SK-N-SH (cell line): ENCODE measurements at regions not wholly inside any gene's neighbourhood (a gene's known extent, or its start where the extent isn't known, plus 50 kb on each side); places are given as distances from the start of the nearest gene placed in this dataset.

ENCODE experiments used
- CTCF ChIA-PET: fragments of 300-600, 350-600 bp; formaldehyde crosslinking; extraction: SDS; loops from one replicate; lab custom pipeline; 2021; lab: Yijun Ruan, JAX
- POLR2A ChIA-PET: fragments of 350-600 bp; sonication (Branson Sonifier 250); formaldehyde crosslinking; extraction: SDS; loops from one replicate; lab custom pipeline; 2020; ENCODE audit warnings: antibody characterized with exemption, inconsistent platforms; lab: Yijun Ruan, JAX
- DNase-seq: peaks from one replicate; pipeline ENCODE4 v3.0.0; 2012
- H2AFZ ChIP-seq: fragments of 200-600 bp; sonication (generic); 2 replicates; pipeline ENCODE4 v1.8.1; 2016; ENCODE audit warnings: antibody characterized with exemption, mild to moderate bottlenecking, low read depth
- H3F3A ChIP-seq: fragments of 200-600 bp; sonication (generic); replicated peaks from 2 replicates; pipeline ENCODE3; 2016; ENCODE audit warnings: antibody characterized with exemption, mild to moderate bottlenecking; ENCODE audit not compliant: insufficient read depth
- H3K27ac ChIP-seq, 2 experiments: fragments of 200-500 bp in 1 of 2; fragments of 200-600 bp in 1 of 2; sonication (Bioruptor generic) in 1 of 2; sonication (generic), shearing (Covaris generic) in 1 of 2; 2 replicates each; pipeline versions ENCODE4 v1.5.1 to v1.6.1; 2014 to 2016; ENCODE audit warnings: low read depth in 2 of 2, inconsistent platforms in 1 of 2, low read length in 1 of 2, mild to moderate bottlenecking in 1 of 2, mixed read lengths in 1 of 2
- H3K27me3 ChIP-seq: fragments of 200-600 bp; sonication (generic), shearing (Covaris generic); 2 replicates; pipeline ENCODE4 v1.6.1; 2016; ENCODE audit warnings: mixed run types; ENCODE audit not compliant: insufficient read depth
- H3K36me3 ChIP-seq, 2 experiments: fragments of 200-500 bp in 1 of 2; fragments of 200-600 bp in 1 of 2; sonication (Bioruptor generic) in 1 of 2; sonication (generic) in 1 of 2; replicated peaks in 1 of 2; 2 replicates each; pipeline versions ENCODE3 to v1.5.1; 2014 to 2016; ENCODE audit warnings: low read length in 1 of 2, mild to moderate bottlenecking in 1 of 2; ENCODE audit not compliant: insufficient read depth in 2 of 2, control insufficient read depth in 1 of 2
- H3K4me1 ChIP-seq, 2 experiments: fragments of 200-500 bp in 1 of 2; fragments of 200-600 bp in 1 of 2; sonication (Bioruptor generic) in 1 of 2; sonication (generic), shearing (Covaris generic) in 1 of 2; 2 replicates each; pipeline versions ENCODE4 v1.5.1 to v1.6.1; 2014 to 2016; ENCODE audit warnings: low read depth in 1 of 2, low read length in 1 of 2, mixed run types in 1 of 2; ENCODE audit not compliant: insufficient read depth in 2 of 2, control insufficient read depth in 1 of 2
- H3K4me2 ChIP-seq: fragments of 200-600 bp; sonication (generic), shearing (Covaris generic); 2 replicates; pipeline ENCODE4 v1.6.1; 2017; ENCODE audit warnings: mixed run types
- H3K4me3 ChIP-seq, 2 experiments: fragments of 200-500 bp in 1 of 2; fragments of 200-600 bp in 1 of 2; sonication (Bioruptor generic) in 1 of 2; sonication (generic), shearing (Covaris generic) in 1 of 2; 2 replicates each; pipeline versions ENCODE4 v1.5.1 to v1.8.1; 2014 to 2016; ENCODE audit warnings: low read depth in 2 of 2, inconsistent platforms in 1 of 2, low read length in 1 of 2, mild to moderate bottlenecking in 1 of 2, mixed read lengths in 1 of 2, moderate library complexity in 1 of 2
- H3K79me2 ChIP-seq: fragments of 200-600 bp; sonication (generic); 2 replicates; pipeline ENCODE4 v1.8.1; 2017; ENCODE audit warnings: mild to moderate bottlenecking; ENCODE audit not compliant: insufficient read depth
- H3K9ac ChIP-seq: fragments of 200-600 bp; sonication (generic); 2 replicates; pipeline ENCODE4 v1.6.1; 2017; ENCODE audit warnings: mixed run types
- H3K9me2 ChIP-seq: fragments of 200-600 bp; sonication (generic); 2 replicates; pipeline ENCODE4 v1.6.1; 2017; ENCODE audit warnings: mixed run types
- H3K9me3 ChIP-seq: fragments of 200-600 bp; sonication (generic); 2 replicates; pipeline ENCODE4 v1.6.1; 2017; ENCODE audit warnings: mixed run types, mild to moderate bottlenecking, moderate library complexity
- H4K20me1 ChIP-seq: fragments of 200-600 bp; sonication (generic); 2 replicates; pipeline ENCODE4 v1.6.1; 2017; ENCODE audit warnings: mild to moderate bottlenecking, mixed run types; ENCODE audit not compliant: insufficient read depth
- CTCF ChIP-seq: fragments of 200-600 bp; sonication (generic); IDR thresholded peaks from 2 replicates; pipeline ENCODE4 v1.6.1; 2017; ENCODE audit warnings: antibody characterized with exemption, mild to moderate bottlenecking, moderate library complexity
- IRF3 ChIP-seq: fragments of 150-350 bp; IDR thresholded peaks from 2 replicates; pipeline ENCODE4 v1.6.1; 2016; ENCODE audit warnings: mild to moderate bottlenecking, low read depth, low read length
- JUND ChIP-seq: IDR thresholded peaks from 2 replicates; pipeline ENCODE4 v1.4.0; 2012
- MEF2A ChIP-seq: IDR thresholded peaks from 2 replicates; pipeline ENCODE4 v1.4.0; 2012; ENCODE audit warnings: low read depth, borderline replicate concordance
- NRF1 ChIP-seq: IDR thresholded peaks from 2 replicates; pipeline ENCODE4 v1.6.1; 2012; ENCODE audit warnings: low read depth, mild to moderate bottlenecking, low read length
- POLR2AphosphoS5 ChIP-seq: IDR thresholded peaks from 2 replicates; pipeline ENCODE4 v1.6.1; 2012; ENCODE audit warnings: low read depth, low read length
- SMC3 ChIP-seq: IDR thresholded peaks from 2 replicates; pipeline ENCODE4 v1.6.1; 2012; ENCODE audit warnings: low read depth, low read length, improper control_type of control experiment
- ZBTB33 ChIP-seq: IDR thresholded peaks from 2 replicates; pipeline ENCODE4 v1.4.0; 2012; ENCODE audit warnings: low read depth, borderline replicate concordance
- WGBS: methylation state at CpG from one replicate; pipeline ENCODE4 v1.1.6; 2017; ENCODE audit warnings: low lambda C conversion rate; 5-methylcytosine and 5-hydroxymethylcytosine counted together
- TF ChIP-seq, protein P1 (sequence below): fragments of 150-350 bp; IDR thresholded peaks from 2 replicates; pipeline ENCODE4 v1.6.1; 2017; ENCODE audit warnings: antibody characterized with exemption, low read length, low read depth, borderline replicate concordance

GRCh38 chr10:64036321-64036930 is 515.2 kb downstream of the REEP3 start (continued):
- TF ChIP-seq, protein P1, sequence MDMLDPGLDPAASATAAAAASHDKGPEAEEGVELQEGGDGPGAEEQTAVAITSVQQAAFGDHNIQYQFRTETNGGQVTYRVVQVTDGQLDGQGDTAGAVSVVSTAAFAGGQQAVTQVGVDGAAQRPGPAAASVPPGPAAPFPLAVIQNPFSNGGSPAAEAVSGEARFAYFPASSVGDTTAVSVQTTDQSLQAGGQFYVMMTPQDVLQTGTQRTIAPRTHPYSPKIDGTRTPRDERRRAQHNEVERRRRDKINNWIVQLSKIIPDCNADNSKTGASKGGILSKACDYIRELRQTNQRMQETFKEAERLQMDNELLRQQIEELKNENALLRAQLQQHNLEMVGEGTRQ: no peak
- TF ChIP-seq POLR2AphosphoS5: no peak
- no peak for TF ChIP-seq CTCF
- TF ChIP-seq ZBTB33: no peak
- TF ChIP-seq MEF2A: no peak
- TF ChIP-seq JUND: no peak
- TF ChIP-seq NRF1: no peak
- TF ChIP-seq SMC3: no peak
- TF ChIP-seq, all 33 proteins: peak for 0

DNA sequence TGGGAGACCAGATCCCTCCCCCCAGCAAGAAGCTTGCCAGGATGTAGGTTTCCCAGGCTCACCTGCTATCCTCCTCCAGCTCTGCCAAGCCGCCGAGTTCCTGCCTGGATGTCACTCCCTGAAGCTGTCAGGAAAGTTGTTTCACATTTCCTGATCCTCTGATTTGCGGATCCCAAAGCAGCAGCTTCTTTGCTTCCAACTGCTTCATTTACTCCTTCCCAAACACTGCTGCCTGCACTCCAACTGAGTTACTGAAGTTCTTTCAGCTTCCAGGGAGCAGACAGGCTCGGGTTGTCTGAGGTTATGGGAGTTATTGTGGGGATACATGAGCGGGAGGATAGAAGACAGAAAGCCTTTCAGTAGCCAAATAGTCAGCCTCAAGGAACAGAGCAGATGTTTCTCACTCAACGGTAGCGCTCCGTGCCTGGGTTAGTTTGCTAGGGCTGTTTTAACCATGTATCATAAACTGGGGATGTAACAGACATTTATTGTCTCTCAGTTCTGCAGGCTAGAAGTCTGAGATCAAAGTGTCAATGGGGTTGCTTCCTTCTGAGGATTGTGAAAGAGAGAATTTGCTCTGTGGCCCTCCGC is 516.0 kb downstream of the REEP3 start:
- Histone ChIP-seq H3K36me3 (no peaks in the 10 kb centered on the region), H3K4me1 (peaks cover 0 to 2% of the 10 kb centered on the region in 2 experiments; a peak in 1 of 4 replicates), H2AFZ (no peak overlapping the region), H3K4me2 (no peak overlapping the region), H3K9me3 (no peaks in the 10 kb centered on the region), H3K9ac (no peak overlapping the region), H3K4me3 (no peak overlapping the region), H3K79me2 (no peaks in the 10 kb centered on the region), H3F3A (no peaks in the 10 kb centered on the region), H3K27me3 (peaks cover 11% of the 10 kb centered on the region; the same call in 1 of the 2 replicates), H3K27ac (no peak overlapping the region), H3K9me2 (no peaks in the 10 kb centered on the region), H4K20me1 (no peaks in the 10 kb centered on the region)
- TF ChIP-seq MEF2A (no peak), IRF3 (no peak)
- DNase-seq: no peak
- 66% methylated on average over 7 of the region's 9 CpGs for WGBS
- POLR2A ChIA-PET: no interaction called here
- CTCF ChIA-PET: interaction anchor here (1.1 to 3.9 kb wide), 3 partner anchors 60 to 791 kb away, joined by 3 to 17 read pairs (median 9); no protein-coding TSS in a partner anchor
